ENCODE measurements at regions not wholly inside any gene's neighbourhood (a gene's known extent, or its start where the extent isn't known, plus 50 kb on each side); places are given as distances from the start of the nearest gene placed in this dataset.

DNA sequence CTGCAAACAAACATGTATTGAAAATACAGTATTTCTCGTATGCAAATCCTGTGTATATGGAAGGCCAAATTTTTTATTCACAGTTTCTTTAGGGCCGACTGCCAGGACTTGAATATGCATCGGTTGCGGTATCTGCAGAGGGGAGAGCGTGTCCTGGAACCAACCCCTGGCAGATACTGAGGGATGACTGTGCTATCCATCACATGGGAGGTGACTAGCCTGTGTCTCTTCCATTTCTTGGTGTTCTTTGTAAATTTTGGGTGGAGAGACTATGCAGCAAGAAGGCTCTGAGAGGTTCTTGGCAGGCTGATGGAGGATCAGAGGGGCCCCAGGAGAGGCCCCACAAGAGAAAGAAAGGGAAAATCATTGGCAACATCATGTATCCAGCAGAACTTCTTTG lies 384.3 kb downstream of the YTHDC2 start:
- H3K9me3 ChIP-seq: no peaks in the 10 kb centered on the region
- H3K4me1 ChIP-seq: no peaks in the 10 kb centered on the region
- no peaks in the 10 kb centered on the region for H3K27me3 ChIP-seq
- WGBS, 2 donors: 76 to 77% methylated on average over 5 of the region's 5 CpGs
- TF ChIP-seq POLR2A (IDR thresholded peaks at IDR 0.05) (no peak), EP300 (IDR thresholded peaks at IDR 0.05) (no peak)
- TF ChIP-seq, protein P1, sequence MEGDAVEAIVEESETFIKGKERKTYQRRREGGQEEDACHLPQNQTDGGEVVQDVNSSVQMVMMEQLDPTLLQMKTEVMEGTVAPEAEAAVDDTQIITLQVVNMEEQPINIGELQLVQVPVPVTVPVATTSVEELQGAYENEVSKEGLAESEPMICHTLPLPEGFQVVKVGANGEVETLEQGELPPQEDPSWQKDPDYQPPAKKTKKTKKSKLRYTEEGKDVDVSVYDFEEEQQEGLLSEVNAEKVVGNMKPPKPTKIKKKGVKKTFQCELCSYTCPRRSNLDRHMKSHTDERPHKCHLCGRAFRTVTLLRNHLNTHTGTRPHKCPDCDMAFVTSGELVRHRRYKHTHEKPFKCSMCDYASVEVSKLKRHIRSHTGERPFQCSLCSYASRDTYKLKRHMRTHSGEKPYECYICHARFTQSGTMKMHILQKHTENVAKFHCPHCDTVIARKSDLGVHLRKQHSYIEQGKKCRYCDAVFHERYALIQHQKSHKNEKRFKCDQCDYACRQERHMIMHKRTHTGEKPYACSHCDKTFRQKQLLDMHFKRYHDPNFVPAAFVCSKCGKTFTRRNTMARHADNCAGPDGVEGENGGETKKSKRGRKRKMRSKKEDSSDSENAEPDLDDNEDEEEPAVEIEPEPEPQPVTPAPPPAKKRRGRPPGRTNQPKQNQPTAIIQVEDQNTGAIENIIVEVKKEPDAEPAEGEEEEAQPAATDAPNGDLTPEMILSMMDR (IDR thresholded peaks at IDR 0.05): no peak
- no peak overlapping the region for H3K27ac ChIP-seq
- no peak for DNase-seq (ENCODE audit: low spot score in 2 of 2)
- H3K4me3 ChIP-seq: no peak overlapping the region
- no peaks in the 10 kb centered on the region for H3K36me3 ChIP-seq

DNA sequence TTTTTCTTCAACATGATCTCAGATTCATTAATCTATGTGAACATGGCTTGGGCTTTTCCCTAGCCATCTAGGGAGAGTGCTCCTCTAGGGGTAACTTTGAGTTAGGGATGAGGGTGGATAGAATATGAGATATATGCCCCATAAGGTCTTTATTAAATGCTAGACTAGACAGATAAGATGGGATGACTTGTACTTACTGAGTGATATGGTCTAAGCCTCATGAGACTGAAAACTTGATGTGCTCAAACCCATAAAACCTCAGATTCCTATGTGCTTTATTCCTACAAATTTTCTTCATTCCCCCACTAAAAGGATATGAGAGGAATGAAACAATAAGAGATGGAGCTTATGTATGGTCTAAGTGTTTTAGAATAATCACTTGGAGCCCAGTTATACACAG lies 386.6 kb downstream of the YTHDC2 start:
- Histone ChIP-seq H3K9me3 (no peaks in the 10 kb centered on the region), H3K4me3 (no peak overlapping the region), H3K27ac (no peak overlapping the region), H3K4me1 (no peaks in the 10 kb centered on the region), H3K36me3 (no peaks in the 10 kb centered on the region), H3K27me3 (no peaks in the 10 kb centered on the region)
- TF ChIP-seq POLR2A (IDR thresholded peaks at IDR 0.05) (no peak), EP300 (IDR thresholded peaks at IDR 0.05) (no peak)
- TF ChIP-seq, protein P1 (IDR thresholded peaks at IDR 0.05): no peak
- DNase-seq (ENCODE audit: low spot score in 2 of 2): no peak

DNA sequence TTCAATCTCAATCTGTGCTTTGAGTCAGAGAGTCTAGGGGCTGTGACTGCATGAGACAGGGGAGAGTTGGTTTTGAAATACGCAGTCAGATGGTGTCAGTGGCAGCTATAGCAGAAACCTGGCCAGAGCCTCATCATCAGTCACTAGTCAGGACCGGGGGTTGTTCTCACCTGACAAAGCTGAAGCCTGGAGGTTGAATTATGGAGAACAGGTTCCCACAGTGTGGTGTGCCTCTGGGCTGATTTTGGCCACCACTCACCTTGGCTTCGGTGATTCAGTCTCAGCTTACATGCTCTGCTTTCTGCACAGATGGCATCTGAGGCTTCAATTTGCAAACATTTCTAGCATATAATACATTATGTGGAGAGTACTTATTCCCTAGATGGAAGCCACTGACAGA lies 387.3 kb downstream of the YTHDC2 start:
- no peaks in the 10 kb centered on the region for H3K27me3 ChIP-seq
- WGBS, 2 donors: 83 to 89% methylated on average over 3 of the region's 3 CpGs
- H3K4me3 ChIP-seq: no peak overlapping the region
- no peak for DNase-seq (ENCODE audit: low spot score in 2 of 2)
- no peaks in the 10 kb centered on the region for H3K9me3 ChIP-seq
- no peak overlapping the region for H3K27ac ChIP-seq
- TF ChIP-seq, protein P1 (IDR thresholded peaks at IDR 0.05): no peak
- TF ChIP-seq POLR2A (IDR thresholded peaks at IDR 0.05): no peak
- TF ChIP-seq EP300 (IDR thresholded peaks at IDR 0.05): no peak
- H3K36me3 ChIP-seq: no peaks in the 10 kb centered on the region
- no peaks in the 10 kb centered on the region for H3K4me1 ChIP-seq

DNA sequence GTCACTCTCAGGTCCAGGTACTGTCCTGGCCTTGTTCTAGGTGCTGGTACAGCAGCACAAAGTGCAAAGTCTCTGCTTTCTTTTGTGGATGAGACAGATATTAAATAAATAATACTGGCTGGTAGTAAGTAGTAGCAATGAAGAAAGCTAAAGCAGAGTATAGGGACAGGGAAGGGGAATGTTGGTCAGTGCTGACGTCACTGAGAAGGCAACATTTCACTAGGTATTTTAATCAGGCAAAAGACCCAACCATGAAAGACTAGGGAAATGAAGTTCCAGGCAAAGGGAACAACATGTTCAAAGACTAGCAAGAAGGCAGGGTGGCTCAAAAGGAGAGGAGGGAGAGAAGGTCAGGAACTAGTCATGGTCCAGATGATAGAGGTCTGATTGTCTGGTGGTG lies 388.2 kb downstream of the YTHDC2 start:
- Histone ChIP-seq H3K4me1 (no peaks in the 10 kb centered on the region), H3K27me3 (peaks cover 0 to 2% of the 10 kb centered on the region in 2 donors), H3K4me3 (no peak overlapping the region), H3K27ac (no peak overlapping the region), H3K36me3 (no peaks in the 10 kb centered on the region), H3K9me3 (no peaks in the 10 kb centered on the region)
- no peak for TF ChIP-seq POLR2A (IDR thresholded peaks at IDR 0.05)
- TF ChIP-seq, protein P1 (IDR thresholded peaks at IDR 0.05): no peak
- no peak for TF ChIP-seq EP300 (IDR thresholded peaks at IDR 0.05)
- no peak for DNase-seq (ENCODE audit: low spot score in 2 of 2)
- WGBS, 2 donors: 70 to 82% methylated on average over 1 of the region's 1 CpG

DNA sequence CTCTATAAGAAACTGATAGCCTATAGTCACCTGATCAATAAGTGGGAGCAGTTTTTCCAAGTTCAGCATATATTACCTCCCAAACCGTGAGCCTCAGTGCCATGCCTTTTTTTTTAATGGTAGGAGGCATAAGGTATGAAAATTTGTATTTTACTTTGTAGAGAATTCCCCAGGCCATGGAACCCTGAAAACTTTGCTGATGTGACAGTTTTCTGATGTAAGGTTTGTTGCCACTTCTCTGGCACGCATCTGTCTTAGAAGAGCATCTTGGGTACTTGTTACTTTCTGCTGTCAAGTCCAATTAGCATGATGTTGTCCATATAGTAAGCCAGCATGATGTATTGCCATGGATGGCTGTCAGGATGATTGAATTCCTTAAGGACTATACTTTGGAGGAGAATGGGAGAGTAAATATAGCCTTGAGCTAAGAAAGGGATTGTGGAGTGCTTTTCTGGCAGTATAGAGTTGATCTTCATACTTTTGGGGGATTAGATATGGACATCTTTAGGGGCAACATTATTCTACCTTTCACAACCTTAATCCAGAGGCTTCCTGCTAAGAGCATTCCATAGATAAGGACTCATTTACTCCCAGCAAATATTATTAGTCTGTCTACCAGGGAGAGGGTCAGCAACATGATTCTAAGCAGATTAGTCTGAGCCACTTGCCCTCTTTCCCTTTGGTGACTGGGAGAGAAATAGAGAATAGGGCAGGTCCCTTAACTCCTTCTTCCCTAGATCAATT lies 389.6 kb downstream of the YTHDC2 start:
- no peak overlapping the region for H3K27ac ChIP-seq
- no peak for DNase-seq (ENCODE audit: low spot score in 2 of 2)
- no peaks in the 10 kb centered on the region for H3K4me1 ChIP-seq
- H3K4me3 ChIP-seq: no peak overlapping the region
- H3K27me3 ChIP-seq: peaks cover 0 to 2% of the 10 kb centered on the region in 2 donors
- no peaks in the 10 kb centered on the region for H3K9me3 ChIP-seq
- WGBS, 2 donors: 68 to 81% methylated on average over 2 of the region's 2 CpGs
- TF ChIP-seq EP300 (IDR thresholded peaks at IDR 0.05) (no peak), POLR2A (IDR thresholded peaks at IDR 0.05) (no peak)
- TF ChIP-seq, protein P1 (IDR thresholded peaks at IDR 0.05): no peak
- no peaks in the 10 kb centered on the region for H3K36me3 ChIP-seq

Data from tibial nerve (tissue), 4 donors.